ENCODE measurements at regions not wholly inside any gene's neighbourhood (a gene's known extent, or its start where the extent isn't known, plus 50 kb on each side); places are given as distances from the start of the nearest gene placed in this dataset.

DNA sequence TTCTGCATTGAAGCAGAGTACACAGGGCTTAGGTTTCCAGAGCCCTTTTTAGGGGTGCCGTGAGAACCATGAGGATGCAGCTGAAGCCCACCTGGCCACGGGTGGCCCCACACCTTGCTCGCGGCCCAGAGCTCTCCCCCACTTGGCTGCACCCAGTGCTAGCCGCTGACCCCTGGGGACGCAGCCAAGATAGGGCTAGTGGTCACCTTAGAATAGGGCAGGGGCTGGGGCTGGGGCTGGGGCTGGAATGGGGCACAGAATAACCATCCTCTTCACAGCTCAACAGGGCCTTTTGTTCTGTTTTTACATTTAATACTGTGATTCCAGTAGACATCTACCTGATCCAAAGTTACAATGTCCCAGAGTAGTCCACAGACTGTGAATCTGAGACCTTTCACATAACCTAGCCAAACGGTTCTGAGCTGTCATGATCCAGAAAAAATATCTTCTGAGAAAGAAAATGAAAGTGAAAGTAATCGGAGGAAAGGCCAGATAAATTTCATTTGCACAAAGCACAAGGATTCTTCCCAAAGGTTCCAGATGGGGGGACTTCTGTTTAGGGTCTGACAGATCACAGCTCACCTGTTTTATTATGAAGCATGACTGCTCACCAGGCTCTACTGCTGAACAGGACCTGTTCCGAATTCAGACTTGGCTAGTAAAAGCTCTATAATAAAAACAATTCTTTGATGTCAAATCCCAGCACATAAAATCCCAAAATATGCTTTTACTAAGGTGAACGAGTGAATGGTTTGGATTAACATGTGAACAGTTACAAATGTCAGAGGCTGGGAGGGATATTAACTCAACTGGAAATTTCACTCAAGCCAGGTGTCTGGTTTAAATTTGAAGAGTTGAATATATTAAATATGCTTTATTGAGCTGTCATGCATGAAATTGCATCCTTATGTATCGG, 401.9 kb downstream of the THBS2 start:
- dilution Hi-C loops (cut with HindIII; ENCODE audit: low sequenced_read_pairs, unreplicated experiment) = no loop called here
- Histone ChIP-seq H3K9me3 (ENCODE audit: control insufficient read depth, insufficient read depth, low read length) (peaks cover 7% of the 10 kb centered on the region), H2BK20ac (ENCODE audit: low read depth, low read length) (no peak overlapping the region), H2AK9ac (replicated peaks; ENCODE audit: low read depth, low read length, poor library complexity) (no peak overlapping the region), H3K36me3 (ENCODE audit: control insufficient read depth, insufficient read depth, low read length) (no peaks in the 10 kb centered on the region), H4K91ac (ENCODE audit: insufficient read depth, low read depth, low read length) (no peak overlapping the region), H3K9me1 (ENCODE audit: insufficient read depth, low read length) (no peaks in the 10 kb centered on the region), H4K5ac (ENCODE audit: low read depth, low read length) (no peak overlapping the region), H4K8ac (ENCODE audit: low read depth in 2 of 2, low read length in 2 of 2) (no peak overlapping the region; a peak in 1 of 4 replicates), H3K4ac (ENCODE audit: low read depth, low read length) (no peak overlapping the region), H3K18ac (ENCODE audit: low read depth, low read length) (no peak overlapping the region), H3K27ac (ENCODE audit: insufficient read depth, low read length) (no peak overlapping the region), H3K56ac (ENCODE audit: extremely low read depth, insufficient read depth, low read length) (no peak overlapping the region), H2AFZ (replicated peaks; ENCODE audit: low read length, poor library complexity) (no peak overlapping the region), H3K4me1 (ENCODE audit: control insufficient read depth, insufficient read depth, low read length) (no peaks in the 10 kb centered on the region), H3K4me2 (ENCODE audit: low read depth, low read length) (peak overlapping the region; percentile 81), H2AK5ac (ENCODE audit: low read depth, low read length) (no peak overlapping the region), H2BK5ac (ENCODE audit: low read depth, low read length, poor library complexity, severe bottlenecking) (no peak overlapping the region), H3K4me3 (ENCODE audit: insufficient read depth, low read depth, low read length) (peak overlapping the region; percentile 32; the same call in 1 of the 2 replicates), H2BK120ac (ENCODE audit: low read depth, low read length) (no peak overlapping the region), H3K14ac (replicated peaks; ENCODE audit: low read depth, low read length) (no peak overlapping the region), H3K79me1 (ENCODE audit: low read depth in 1 of 2, low read length in 2 of 2) (no peaks in the 10 kb centered on the region), H2BK15ac (ENCODE audit: low read depth, low read length) (no peak overlapping the region), H3K9ac (ENCODE audit: low read depth, low read length) (no peak overlapping the region), H3K23ac (ENCODE audit: low read depth, low read length) (no peak overlapping the region), H4K20me1 (ENCODE audit: insufficient read depth, low read length) (no peaks in the 10 kb centered on the region), H3K27me3 (ENCODE audit: control insufficient read depth, insufficient read depth, low read length) (no peaks in the 10 kb centered on the region)
- no TSS peak for BruUV-seq (replicated peaks)
- peak; percentile 49 for ATAC-seq (ENCODE audit: low read depth)
- TF ChIP-seq MAFK (IDR thresholded peaks at IDR 0.05; ENCODE audit: low read depth, low read length) = no peak
- no peak for TF ChIP-seq BHLHE40 (IDR thresholded peaks at IDR 0.05; ENCODE audit: low read depth, low read length)
- no peak for TF ChIP-seq CTCF (conservative IDR thresholded peaks at IDR 0.05; ENCODE audit: low read depth, low read length)
- no peak for TF ChIP-seq RFX5 (IDR thresholded peaks at IDR 0.05; ENCODE audit: low read depth, low read length)
- TF ChIP-seq CEBPB (IDR thresholded peaks at IDR 0.05; ENCODE audit: low read depth, low read length) = no peak
- TF ChIP-seq NFE2L2 (IDR thresholded peaks at IDR 0.05; ENCODE audit: low read depth, low read length) = no peak
- TF ChIP-seq MAZ (IDR thresholded peaks at IDR 0.05; ENCODE audit: borderline replicate concordance, low read depth, low read length) = no peak
- no peak for TF ChIP-seq CHD1 (IDR thresholded peaks at IDR 0.05; ENCODE audit: low read depth, low read length)
- no peak for TF ChIP-seq SMC3 (IDR thresholded peaks at IDR 0.05; ENCODE audit: low read depth, low read length)
- TF ChIP-seq MXI1 (IDR thresholded peaks at IDR 0.05; ENCODE audit: borderline replicate concordance, low read depth, low read length) = no peak
- no peak for TF ChIP-seq RAD21 (IDR thresholded peaks at IDR 0.05; ENCODE audit: low read length)
- TF ChIP-seq RCOR1 (IDR thresholded peaks at IDR 0.05; ENCODE audit: insufficient replicate concordance, low read length) = no peak
- no peak for TF ChIP-seq FOS (IDR thresholded peaks at IDR 0.05; ENCODE audit: low read depth, low read length)
- no peak for TF ChIP-seq POLR2A (IDR thresholded peaks at IDR 0.05; ENCODE audit: low read depth, low read length)
- ChIA-PET POLR2A (ENCODE audit: unreplicated experiment) (no interaction called here), CTCF (interaction anchor here (0.6 kb wide), 1 partner anchor 1622 kb away, joined by 3 read pairs; no protein-coding TSS in a partner anchor)
- in situ Hi-C loops (cut with MboI; ENCODE audit: low sequenced_read_pairs) = no loop called here
- no peak for DNase-seq
- 40% methylated on average over 1 of the region's 11 CpGs; no CpG with 5 or more reads in 1 of the 2 experiments for WGBS, 2 experiments (ENCODE audit: extremely low coverage in 2 of 2, insufficient read length in 1 of 2)
- intact Hi-C loops (cut with micrococcal nuclease) = no loop called here
